Transverse colon (tissue), 4 donors: ENCODE measurements at regions not wholly inside any gene's neighbourhood (a gene's known extent, or its start where the extent isn't known, plus 50 kb on each side); places are given as distances from the start of the nearest gene placed in this dataset.

Experiments used
- EP300 ChIP-seq: sonication (generic); formaldehyde crosslinking; IDR thresholded peaks from one replicate; pipeline ENCODE4 v1.6.1; 2017; ENCODE audit warnings: antibody characterized with exemption, low read depth
- POLR2A ChIP-seq: fragments of 450-650 bp; IDR thresholded peaks from one replicate; pipeline ENCODE4 v1.6.1; 2016; ENCODE audit warnings: antibody characterized with exemption, mild to moderate bottlenecking, moderate library complexity
- POLR2AphosphoS5 ChIP-seq, 3 donors: sonication (generic); formaldehyde crosslinking; IDR thresholded peaks; one replicate each; pipeline ENCODE4 v1.6.1; 2016; ENCODE audit warnings: antibody characterized with exemption in 3 of 3
- TF ChIP-seq, protein P1 (sequence below), 5 experiments: fragments of 200-600 bp in 3 of 5; fragments of 450-650 bp in 2 of 5; sonication (generic) in 3 of 5; IDR thresholded peaks; 1 replicate in 2 of 5; 2 replicates in 3 of 5; pipeline ENCODE4 v1.5.1; 2016 to 2017; ENCODE audit warnings: antibody characterized with exemption in 5 of 5, inconsistent platforms in 3 of 5, mild to moderate bottlenecking in 2 of 5, moderate library complexity in 1 of 5

DNA sequence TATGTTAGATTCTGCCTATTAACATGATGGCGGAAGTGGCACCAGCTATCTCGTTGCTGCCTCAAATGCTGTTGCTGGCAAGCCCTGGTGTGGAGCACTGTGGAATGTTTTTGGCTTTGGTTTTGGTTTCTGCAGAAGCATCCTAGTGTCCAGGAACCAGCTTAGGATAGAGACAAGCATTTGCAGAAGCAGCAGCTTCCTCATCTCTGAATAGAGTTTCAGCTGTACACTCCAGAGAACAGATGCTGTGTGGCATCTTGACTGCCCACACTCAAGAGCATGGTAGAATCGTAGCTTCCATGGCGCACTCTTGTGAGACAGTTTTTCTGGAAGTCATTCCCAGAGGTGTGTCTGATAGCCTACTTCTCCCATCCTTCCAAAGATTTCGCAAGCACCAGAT is 145.3 kb upstream of the RXFP2 start:
- TF ChIP-seq POLR2A (no peak), POLR2AphosphoS5 (IDR thresholded peaks at IDR 0.05) (no peak), EP300 (no peak)
- TF ChIP-seq, protein P1, sequence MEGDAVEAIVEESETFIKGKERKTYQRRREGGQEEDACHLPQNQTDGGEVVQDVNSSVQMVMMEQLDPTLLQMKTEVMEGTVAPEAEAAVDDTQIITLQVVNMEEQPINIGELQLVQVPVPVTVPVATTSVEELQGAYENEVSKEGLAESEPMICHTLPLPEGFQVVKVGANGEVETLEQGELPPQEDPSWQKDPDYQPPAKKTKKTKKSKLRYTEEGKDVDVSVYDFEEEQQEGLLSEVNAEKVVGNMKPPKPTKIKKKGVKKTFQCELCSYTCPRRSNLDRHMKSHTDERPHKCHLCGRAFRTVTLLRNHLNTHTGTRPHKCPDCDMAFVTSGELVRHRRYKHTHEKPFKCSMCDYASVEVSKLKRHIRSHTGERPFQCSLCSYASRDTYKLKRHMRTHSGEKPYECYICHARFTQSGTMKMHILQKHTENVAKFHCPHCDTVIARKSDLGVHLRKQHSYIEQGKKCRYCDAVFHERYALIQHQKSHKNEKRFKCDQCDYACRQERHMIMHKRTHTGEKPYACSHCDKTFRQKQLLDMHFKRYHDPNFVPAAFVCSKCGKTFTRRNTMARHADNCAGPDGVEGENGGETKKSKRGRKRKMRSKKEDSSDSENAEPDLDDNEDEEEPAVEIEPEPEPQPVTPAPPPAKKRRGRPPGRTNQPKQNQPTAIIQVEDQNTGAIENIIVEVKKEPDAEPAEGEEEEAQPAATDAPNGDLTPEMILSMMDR (IDR thresholded peaks at IDR 0.05) = no peak
